Breast epithelium (tissue), 4 donors: ENCODE measurements at regions not wholly inside any gene's neighbourhood (a gene's known extent, or its start where the extent isn't known, plus 50 kb on each side); places are given as distances from the start of the nearest gene placed in this dataset.
"Not testable (repeated sequence)": the region's sequence is repeated elsewhere in the genome, so short reads cannot be mapped to it uniquely, and the experiment has no call there.

Experiments
- DNase-seq, 2 donors: peaks; one replicate each; pipeline ENCODE4 v3.0.0-alpha.2; 2019; ENCODE audit warnings: low spot score in 2 of 2
- H3K27ac ChIP-seq, 2 donors: fragments of 200-600 bp; sonication (generic) in 1 of 2; one replicate each; pipeline ENCODE4 v1.5.1; 2016 to 2019; ENCODE audit warnings: mild to moderate bottlenecking in 1 of 2
- H3K27me3 ChIP-seq, 2 donors: fragments of 200-600 bp; sonication (generic) in 1 of 2; one replicate each; pipeline versions ENCODE4 v1.5.1 to v1.6.0; 2017 to 2019; ENCODE audit warnings: control low read depth in 1 of 2, mild to moderate bottlenecking in 1 of 2
- H3K36me3 ChIP-seq: fragments of 200-600 bp; one replicate; pipeline ENCODE4 v1.5.1; 2019
- H3K4me1 ChIP-seq, 2 donors: fragments of 200-600 bp; sonication (generic); one replicate each; pipeline ENCODE4 v1.5.1; 2016 to 2019; ENCODE audit warnings: control low read depth in 1 of 2
- H3K4me3 ChIP-seq, 3 donors: fragments of 200-600 bp; sonication (generic); 1 replicate in 2 of 3; 2 replicates in 1 of 3; pipeline ENCODE4 v1.5.1; 2016 to 2019; ENCODE audit warnings: mild to moderate bottlenecking in 3 of 3, moderate library complexity in 2 of 3
- H3K9me3 ChIP-seq, 2 donors: fragments of 200-600 bp; sonication (generic) in 1 of 2; one replicate each; pipeline ENCODE4 v1.5.1; 2016 to 2019; ENCODE audit warnings: control low read depth in 1 of 2
- POLR2A ChIP-seq: fragments of 450-650 bp; IDR thresholded peaks from one replicate; pipeline ENCODE4 v1.6.1; 2016; ENCODE audit warnings: antibody characterized with exemption, mild to moderate bottlenecking, moderate library complexity
- POLR2AphosphoS5 ChIP-seq, 3 donors: sonication (generic); formaldehyde crosslinking; IDR thresholded peaks; one replicate each; pipeline ENCODE4 v1.6.1; 2017; ENCODE audit warnings: antibody characterized with exemption in 3 of 3
- intact Hi-C: fragments of 100-400 bp; cut with DNase I; formaldehyde crosslinking; loops from one replicate; pipeline ENCODE4 v1.15.1; 2023; ENCODE audit warnings: low total_unique reads
- TF ChIP-seq, protein P1 (sequence below), 3 donors: fragments of 450-650 bp; IDR thresholded peaks; one replicate each; pipeline ENCODE4 v1.5.1; 2016 to 2017; ENCODE audit warnings: antibody characterized with exemption in 3 of 3, mild to moderate bottlenecking in 3 of 3, moderate library complexity in 3 of 3

DNA sequence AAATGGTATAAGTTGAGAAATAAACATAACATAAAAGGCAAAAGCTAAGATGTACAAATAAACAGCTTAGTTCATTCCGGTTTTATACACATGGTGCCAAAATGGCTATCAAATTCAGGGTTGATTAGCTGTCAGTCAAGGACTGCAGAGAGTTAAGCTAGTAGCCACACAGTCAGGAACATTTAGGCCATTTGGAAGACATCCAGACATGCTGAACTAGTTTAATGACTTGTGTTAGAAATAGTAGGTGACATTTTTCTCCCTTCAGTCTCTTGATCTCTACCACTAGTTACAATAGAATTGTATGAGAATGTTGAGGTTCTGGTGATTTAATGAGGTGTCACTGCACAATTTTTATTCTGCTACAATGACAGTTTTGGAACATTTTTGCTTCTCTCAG is 394.4 kb upstream of the SPHKAP start:
- TF ChIP-seq, protein P1, sequence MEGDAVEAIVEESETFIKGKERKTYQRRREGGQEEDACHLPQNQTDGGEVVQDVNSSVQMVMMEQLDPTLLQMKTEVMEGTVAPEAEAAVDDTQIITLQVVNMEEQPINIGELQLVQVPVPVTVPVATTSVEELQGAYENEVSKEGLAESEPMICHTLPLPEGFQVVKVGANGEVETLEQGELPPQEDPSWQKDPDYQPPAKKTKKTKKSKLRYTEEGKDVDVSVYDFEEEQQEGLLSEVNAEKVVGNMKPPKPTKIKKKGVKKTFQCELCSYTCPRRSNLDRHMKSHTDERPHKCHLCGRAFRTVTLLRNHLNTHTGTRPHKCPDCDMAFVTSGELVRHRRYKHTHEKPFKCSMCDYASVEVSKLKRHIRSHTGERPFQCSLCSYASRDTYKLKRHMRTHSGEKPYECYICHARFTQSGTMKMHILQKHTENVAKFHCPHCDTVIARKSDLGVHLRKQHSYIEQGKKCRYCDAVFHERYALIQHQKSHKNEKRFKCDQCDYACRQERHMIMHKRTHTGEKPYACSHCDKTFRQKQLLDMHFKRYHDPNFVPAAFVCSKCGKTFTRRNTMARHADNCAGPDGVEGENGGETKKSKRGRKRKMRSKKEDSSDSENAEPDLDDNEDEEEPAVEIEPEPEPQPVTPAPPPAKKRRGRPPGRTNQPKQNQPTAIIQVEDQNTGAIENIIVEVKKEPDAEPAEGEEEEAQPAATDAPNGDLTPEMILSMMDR (IDR thresholded peaks at IDR 0.05): no peak
- TF ChIP-seq POLR2A (no peak), POLR2AphosphoS5 (IDR thresholded peaks at IDR 0.05) (no peak)
- H3K27me3 ChIP-seq: no peaks in the 10 kb centered on the region
- H3K4me3 ChIP-seq: no peak overlapping the region
- intact Hi-C loops: no loop called here
- H3K27ac ChIP-seq: no peak overlapping the region
- DNase-seq: no peak
- no peaks in the 10 kb centered on the region for H3K9me3 ChIP-seq
- no peaks in the 10 kb centered on the region for H3K36me3 ChIP-seq
- H3K4me1 ChIP-seq: no peaks in the 10 kb centered on the region

DNA sequence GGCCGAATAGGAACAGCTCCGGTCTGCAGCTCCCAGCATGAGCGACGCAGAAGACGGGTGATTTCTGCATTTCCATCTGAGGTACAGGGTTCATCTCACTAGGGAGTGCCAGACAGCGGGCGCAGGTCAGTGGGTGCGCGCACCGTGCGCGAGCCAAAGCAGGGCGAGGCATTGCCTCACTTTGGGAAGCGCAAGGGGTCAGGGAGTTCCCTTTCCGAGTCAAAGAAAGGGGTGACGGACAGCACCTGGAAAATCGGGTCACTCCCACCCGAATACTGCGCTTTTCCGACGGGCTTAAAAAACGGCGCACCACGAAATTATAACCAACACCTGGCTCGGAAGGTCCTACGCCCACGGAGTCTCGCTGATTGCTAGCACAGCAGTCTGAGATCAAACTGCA is 386.8 kb upstream of the SPHKAP start:
- H3K9me3 ChIP-seq, H3K36me3 ChIP-seq, H3K27ac ChIP-seq, H3K27me3 ChIP-seq, H3K4me1 ChIP-seq, H3K4me3 ChIP-seq, intact Hi-C loops, DNase-seq: not testable (repeated sequence)

DNA sequence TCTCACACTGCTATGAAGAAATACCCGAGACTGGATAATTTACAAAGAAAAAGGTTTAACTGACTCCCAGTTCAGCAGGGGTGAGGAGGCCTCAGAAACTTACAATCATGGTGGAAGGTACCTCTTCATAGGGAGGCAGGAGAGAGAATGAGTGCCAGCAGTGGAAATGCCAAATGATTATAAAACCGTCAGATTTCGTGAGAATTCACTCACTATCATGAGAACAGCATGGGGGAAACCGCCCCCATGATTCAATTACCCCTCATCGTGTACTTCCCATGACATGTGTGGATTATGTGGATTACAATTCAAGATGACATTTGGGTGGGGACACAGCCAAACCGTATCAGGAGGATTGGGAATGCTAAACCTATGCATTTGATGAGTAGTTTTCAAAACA is 380.3 kb upstream of the SPHKAP start:
- DNase-seq: no peak
- intact Hi-C loops: no loop called here
- H3K27ac ChIP-seq: no peak overlapping the region
- H3K27me3 ChIP-seq: no peaks in the 10 kb centered on the region
- H3K36me3 ChIP-seq: no peaks in the 10 kb centered on the region
- no peak overlapping the region for H3K4me3 ChIP-seq
- TF ChIP-seq, protein P1 (IDR thresholded peaks at IDR 0.05): no peak
- TF ChIP-seq POLR2A (no peak), POLR2AphosphoS5 (IDR thresholded peaks at IDR 0.05) (no peak)
- no peaks in the 10 kb centered on the region for H3K9me3 ChIP-seq
- no peaks in the 10 kb centered on the region for H3K4me1 ChIP-seq

DNA sequence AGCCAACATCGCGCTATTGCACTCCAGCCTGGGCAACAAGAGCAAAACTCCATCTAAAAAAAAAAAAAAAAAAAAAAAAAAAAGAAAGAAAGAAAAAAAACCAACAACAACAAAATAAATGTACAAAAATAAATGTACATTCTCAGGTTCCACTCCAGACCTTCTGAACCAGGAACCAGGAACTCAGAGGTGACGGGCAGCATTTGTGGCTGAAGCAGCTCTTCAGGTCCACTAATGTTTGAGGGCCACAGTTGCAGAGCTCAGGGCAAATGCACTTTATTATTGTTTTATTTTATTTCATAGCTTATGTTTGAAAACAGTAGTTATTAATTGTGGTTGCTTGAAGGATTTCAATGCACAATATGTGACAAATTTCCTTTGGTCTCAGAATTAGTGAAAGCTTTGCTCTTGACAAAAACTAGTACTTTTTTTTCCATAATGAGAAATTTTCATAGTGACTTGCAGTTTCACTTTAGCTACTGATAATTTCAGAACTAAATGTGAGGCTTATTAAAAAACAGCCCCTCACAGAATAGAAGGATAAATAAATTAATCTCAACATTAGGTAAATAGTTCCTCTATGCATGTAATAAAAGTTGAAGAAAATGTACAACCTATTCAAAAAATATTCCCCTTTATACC is 378.4 kb upstream of the SPHKAP start:
- H3K27ac ChIP-seq: no peak overlapping the region
- H3K36me3 ChIP-seq: no peaks in the 10 kb centered on the region
- no peaks in the 10 kb centered on the region for H3K4me1 ChIP-seq
- no peak overlapping the region for H3K4me3 ChIP-seq
- intact Hi-C loops: loop anchor here (5.0 kb wide), 1 partner anchor 818 kb away; no protein-coding TSS in a partner anchor
- no peaks in the 10 kb centered on the region for H3K27me3 ChIP-seq
- H3K9me3 ChIP-seq: no peaks in the 10 kb centered on the region
- no peak for DNase-seq
- no peak for TF ChIP-seq POLR2AphosphoS5 (IDR thresholded peaks at IDR 0.05)
- no peak for TF ChIP-seq POLR2A
- TF ChIP-seq, protein P1 (IDR thresholded peaks at IDR 0.05): no peak

DNA sequence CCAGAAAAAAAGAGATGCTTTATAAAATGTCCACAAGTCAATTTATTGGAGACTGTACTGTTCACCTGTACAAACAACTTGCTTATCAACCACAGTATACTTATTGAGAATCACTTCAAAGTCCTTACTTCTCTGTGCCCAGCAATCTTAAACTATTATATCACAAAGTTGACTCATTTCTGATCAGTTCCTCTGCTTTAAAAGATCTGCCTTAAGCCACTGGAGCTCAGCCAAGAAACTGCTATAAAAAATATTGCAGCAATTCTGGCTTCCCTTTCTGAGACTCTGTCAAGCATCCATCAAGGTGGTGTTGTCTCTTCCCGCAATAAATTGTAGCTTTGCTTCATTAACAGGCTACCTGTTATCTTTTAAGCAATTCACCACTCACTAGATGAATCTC is 375.2 kb upstream of the SPHKAP start:
- Histone ChIP-seq H3K4me3 (no peak overlapping the region), H3K36me3 (no peaks in the 10 kb centered on the region), H3K9me3 (no peaks in the 10 kb centered on the region), H3K27me3 (no peaks in the 10 kb centered on the region), H3K27ac (no peak overlapping the region), H3K4me1 (no peaks in the 10 kb centered on the region)
- TF ChIP-seq POLR2AphosphoS5 (IDR thresholded peaks at IDR 0.05) (no peak), POLR2A (no peak)
- TF ChIP-seq, protein P1 (IDR thresholded peaks at IDR 0.05): no peak
- no peak for DNase-seq
- intact Hi-C loops: loop anchor here (5.0 kb wide), 1 partner anchor 814 kb away; no protein-coding TSS in a partner anchor
